Psoas muscle (tissue), 7 donors: ENCODE measurements at regions not wholly inside any gene's neighbourhood (a gene's known extent, or its start where the extent isn't known, plus 50 kb on each side); places are given as distances from the start of the nearest gene placed in this dataset.
"Not testable (repeated sequence)": the region's sequence is repeated elsewhere in the genome, so short reads cannot be mapped to it uniquely, and the experiment has no call there.

Experiments used
- ATAC-seq, 4 donors: fragments of 200-7000 bp; cut with Tn5 transposase; one replicate each; pipeline ENCODE4 v1.9.1; 2020; ENCODE audit warnings: moderate library complexity in 3 of 4, mild to moderate bottlenecking in 2 of 4
- DNase-seq, 2 donors: peaks; one replicate each; pipeline ENCODE4 v3.0.0-alpha.2; 2020
- H3K27ac ChIP-seq: fragments of 200-600 bp; one replicate; pipeline ENCODE4 v1.8.0; 2022
- H3K27me3 ChIP-seq, 3 donors: fragments of 200-600 bp in 1 of 3; one replicate each; pipeline versions ENCODE4 v1.6.1 to v1.8.0; 2013 to 2022; ENCODE audit warnings: low read length in 2 of 3, mild to moderate bottlenecking in 2 of 3, moderate library complexity in 1 of 3; ENCODE audit not compliant: insufficient read depth in 3 of 3
- H3K36me3 ChIP-seq, 2 donors: fragments of 200-600 bp in 1 of 2; one replicate each; pipeline versions ENCODE4 v1.6.1 to v1.8.0; 2013 to 2022; ENCODE audit warnings: low read depth in 1 of 2, mild to moderate bottlenecking in 1 of 2, moderate library complexity in 1 of 2; ENCODE audit not compliant: insufficient read depth in 1 of 2
- H3K4me1 ChIP-seq: fragments of 200-600 bp; one replicate; pipeline ENCODE4 v1.8.0; 2022
- H3K4me3 ChIP-seq: fragments of 200-600 bp; one replicate; pipeline ENCODE4 v1.8.0; 2022; ENCODE audit warnings: mild to moderate bottlenecking
- H3K9me3 ChIP-seq: fragments of 200-600 bp; one replicate; pipeline ENCODE4 v1.8.0; 2022
- WGBS, 3 donors: extraction: QIAGEN DNeasy Blood & Tissue Kit; methylation state at CpG; one replicate each; pipeline versions ENCODE4 v1.1.6 to v1.1.7; 2013; 5-methylcytosine and 5-hydroxymethylcytosine counted together
- intact Hi-C, 2 donors: fragments of 100-400 bp; cut with DNase I; formaldehyde crosslinking; loops; one replicate each; pipeline versions ENCODE4 v1.11.0 to v1.14.2; 2022
- TF ChIP-seq, protein P1 (sequence below): fragments of 200-600 bp; IDR thresholded peaks from one replicate; pipeline ENCODE4 v1.8.0; 2022; ENCODE audit warnings: antibody characterized with exemption
- donor health status: healthy with polysubstance abuse.
- donor health status: DM: no; HTN: no; CAD: no; lungs with moderate emphysema.
- donor health status: Bipolar disorder and iron deficiency.
- donor health status: healthy.
- donor health status: DM: yes; HTN: yes; CAD: no.
- donor health status: DM: no; HTN: no; CAD: no.
- donor health status: DM: yes; HTN: yes; CAD: no.

- intact Hi-C loops: no loop called here
- Histone ChIP-seq H3K27ac (no peak overlapping the region), H3K4me1 (no peaks in the 10 kb centered on the region), H3K27me3 (no peaks in the 10 kb centered on the region), H3K4me3 (peak overlapping the region; percentile 28), H3K9me3 (no peaks in the 10 kb centered on the region), H3K36me3 (no peaks in the 10 kb centered on the region)
- no peak for DNase-seq
- TF ChIP-seq, protein P1, sequence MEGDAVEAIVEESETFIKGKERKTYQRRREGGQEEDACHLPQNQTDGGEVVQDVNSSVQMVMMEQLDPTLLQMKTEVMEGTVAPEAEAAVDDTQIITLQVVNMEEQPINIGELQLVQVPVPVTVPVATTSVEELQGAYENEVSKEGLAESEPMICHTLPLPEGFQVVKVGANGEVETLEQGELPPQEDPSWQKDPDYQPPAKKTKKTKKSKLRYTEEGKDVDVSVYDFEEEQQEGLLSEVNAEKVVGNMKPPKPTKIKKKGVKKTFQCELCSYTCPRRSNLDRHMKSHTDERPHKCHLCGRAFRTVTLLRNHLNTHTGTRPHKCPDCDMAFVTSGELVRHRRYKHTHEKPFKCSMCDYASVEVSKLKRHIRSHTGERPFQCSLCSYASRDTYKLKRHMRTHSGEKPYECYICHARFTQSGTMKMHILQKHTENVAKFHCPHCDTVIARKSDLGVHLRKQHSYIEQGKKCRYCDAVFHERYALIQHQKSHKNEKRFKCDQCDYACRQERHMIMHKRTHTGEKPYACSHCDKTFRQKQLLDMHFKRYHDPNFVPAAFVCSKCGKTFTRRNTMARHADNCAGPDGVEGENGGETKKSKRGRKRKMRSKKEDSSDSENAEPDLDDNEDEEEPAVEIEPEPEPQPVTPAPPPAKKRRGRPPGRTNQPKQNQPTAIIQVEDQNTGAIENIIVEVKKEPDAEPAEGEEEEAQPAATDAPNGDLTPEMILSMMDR: no peak
- WGBS, 3 donors: 51 to 52% (median 52%) methylated on average over 22 of the region's 22 CpGs
- ATAC-seq: no peak
These were observed 77.2 kb upstream of the RFLNA start for GRCh38 chr12:124217508-124218242.

- Histone ChIP-seq H3K9me3 (no peaks in the 10 kb centered on the region), H3K4me3 (no peak overlapping the region), H3K27me3 (no peaks in the 10 kb centered on the region), H3K27ac (no peak overlapping the region), H3K36me3 (no peaks in the 10 kb centered on the region), H3K4me1 (no peaks in the 10 kb centered on the region)
- intact Hi-C loops: no loop called here
- 58 to 86% (median 71%) methylated on average over 1 of the region's 1 CpG for WGBS, 3 donors
- ATAC-seq (no peak), DNase-seq (no peak)
- TF ChIP-seq, protein P1: no peak
These were observed 76.7 kb upstream of the RFLNA start for GRCh38 chr12:124218243-124218560.

GRCh38 chr12:124218650-124219049 is 76.2 kb upstream of the RFLNA start:
- intact Hi-C loops, H3K27ac ChIP-seq, H3K4me1 ChIP-seq, H3K9me3 ChIP-seq, DNase-seq, H3K27me3 ChIP-seq, H3K4me3 ChIP-seq, H3K36me3 ChIP-seq, ATAC-seq: not testable (repeated sequence)
- WGBS, 3 donors: 73 to 86% (median 74%) methylated on average over 3 of the region's 3 CpGs

DNA sequence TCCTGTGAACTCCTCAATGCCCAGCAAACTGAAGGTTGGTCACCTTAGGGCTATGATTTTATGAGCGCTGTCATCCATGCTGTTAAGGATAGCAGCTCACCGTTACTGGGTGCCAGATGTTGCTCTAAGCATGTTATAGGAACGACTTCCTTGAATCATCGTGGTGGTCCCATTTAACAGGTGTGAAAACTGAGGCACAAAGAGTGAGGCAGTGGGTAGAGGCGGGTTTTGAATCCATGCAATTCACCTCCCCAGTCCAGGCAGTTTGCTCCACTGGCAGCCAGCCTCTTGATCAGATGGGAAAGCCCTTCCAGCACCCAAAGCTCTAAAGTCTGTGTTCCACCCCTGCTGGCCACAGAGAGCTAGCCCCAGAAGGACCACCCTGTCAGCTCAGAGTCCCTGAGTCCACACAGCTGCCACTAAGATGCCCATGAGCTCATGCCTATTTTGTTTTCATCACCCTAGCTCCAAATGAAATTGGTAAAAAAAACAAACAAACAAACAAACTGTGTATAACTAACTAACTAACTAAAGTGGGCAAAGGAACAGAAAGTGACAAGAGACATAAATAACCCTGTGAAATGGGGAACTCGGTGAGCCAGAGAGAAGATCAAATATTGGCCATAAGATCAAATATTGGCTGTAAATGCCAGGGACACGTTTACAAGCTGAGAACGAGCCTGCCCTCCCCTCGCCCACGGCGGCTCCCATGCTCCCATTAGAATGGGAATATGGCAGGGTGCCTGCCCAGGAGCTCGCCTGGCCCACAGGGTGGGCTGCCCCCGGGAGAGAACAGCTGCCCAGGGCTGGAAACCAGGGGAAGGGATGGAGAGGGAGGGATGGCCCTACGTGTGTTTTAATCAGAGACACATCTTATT is 72.3 kb upstream of the RFLNA start:
- no peaks in the 10 kb centered on the region for H3K27me3 ChIP-seq
- H3K4me3 ChIP-seq: no peak overlapping the region
- intact Hi-C loops: no loop called here
- H3K9me3 ChIP-seq: no peaks in the 10 kb centered on the region
- H3K27ac ChIP-seq: no peak overlapping the region
- WGBS, 3 donors: 54 to 63% (median 61%) methylated on average over 14 of the region's 14 CpGs
- no peaks in the 10 kb centered on the region for H3K36me3 ChIP-seq
- TF ChIP-seq, protein P1: no peak
- ATAC-seq (no peak), DNase-seq (no peak)
- no peaks in the 10 kb centered on the region for H3K4me1 ChIP-seq

- ATAC-seq, H3K4me1 ChIP-seq, H3K36me3 ChIP-seq, H3K27ac ChIP-seq, H3K27me3 ChIP-seq, H3K9me3 ChIP-seq, intact Hi-C loops, H3K4me3 ChIP-seq, DNase-seq: not testable (repeated sequence)
- WGBS, 3 donors: 90 to 95% (median 94%) methylated on average over 12 of the region's 12 CpGs
These were observed 71.2 kb upstream of the RFLNA start for GRCh38 chr12:124223733-124224138.
